Activated naive CD4-positive, alpha-beta T cell treated with anti-CD3 and anti-CD28 coated beads for 36 hours (primary cell): ENCODE measurements at regions not wholly inside any gene's neighbourhood (a gene's known extent, or its start where the extent isn't known, plus 50 kb on each side); places are given as distances from the start of the nearest gene placed in this dataset.

Experiments
- CTCF ChIA-PET: fragments of 350-600 bp; sonication (Branson Sonifier 250); formaldehyde crosslinking; loops from one replicate; lab custom pipeline; 2021; ENCODE audit warnings: antibody characterized with exemption; lab: Charles Lee
- DNase-seq: peaks from one replicate; pipeline ENCODE4 v3.0.0-alpha.2; 2020
- H3K27ac Mint-ChIP-seq: one replicate; pipeline ENCODE4 v1.8.0; 2021; ENCODE audit warnings: mild to moderate bottlenecking, mixed read lengths
- H3K27me3 Mint-ChIP-seq: one replicate; pipeline ENCODE4 v1.8.0; 2021; ENCODE audit warnings: low read depth, mixed read lengths
- H3K36me3 Mint-ChIP-seq: one replicate; pipeline ENCODE4 v1.8.0; 2021; ENCODE audit warnings: low read depth, mixed read lengths
- H3K4me1 Mint-ChIP-seq: one replicate; pipeline ENCODE4 v1.8.0; 2021; ENCODE audit warnings: low read depth, mixed read lengths
- H3K4me3 Mint-ChIP-seq: one replicate; pipeline ENCODE4 v1.8.0; 2021; ENCODE audit warnings: mild to moderate bottlenecking, moderate library complexity, mixed read lengths
- H3K9me3 Mint-ChIP-seq: one replicate; pipeline ENCODE4 v1.8.0; 2021; ENCODE audit warnings: mixed read lengths
- intact Hi-C: fragments of 100-400 bp; cut with micrococcal nuclease; formaldehyde crosslinking; loops from one replicate; pipeline ENCODE4 v1.15.1; 2023

DNA sequence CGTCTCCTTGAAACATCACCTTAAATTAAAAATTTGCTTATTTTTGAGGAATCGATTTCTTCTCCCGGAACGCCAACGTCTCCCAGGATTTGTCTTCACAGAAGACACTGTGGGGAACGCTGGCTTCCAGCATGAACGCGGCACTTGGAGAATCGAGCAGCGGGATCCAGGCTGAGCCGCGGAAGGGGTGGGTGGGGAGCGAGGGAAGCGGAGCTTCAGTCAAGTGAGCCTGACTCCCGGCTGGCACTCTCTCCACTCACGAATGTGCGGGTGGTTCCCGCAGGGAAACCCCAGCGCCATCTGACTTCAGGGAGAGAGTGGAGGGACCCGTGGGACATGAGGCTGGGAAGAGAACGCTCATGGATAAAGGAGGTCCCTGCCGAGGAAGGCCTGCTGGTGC, 506.0 kb upstream of the TMEM132C start:
- Mint-ChIP-seq H3K27ac (no peak overlapping the region), H3K4me3 (no peak overlapping the region), H3K27me3 (peaks cover 2% of the 10 kb centered on the region), H3K4me1 (no peaks in the 10 kb centered on the region), H3K9me3 (peaks cover 20% of the 10 kb centered on the region), H3K36me3 (no peaks in the 10 kb centered on the region)
- intact Hi-C loops = no loop called here
- DNase-seq = no peak
- CTCF ChIA-PET = no interaction called here

- CTCF ChIA-PET = no interaction called here
- no peak for DNase-seq
- Mint-ChIP-seq H3K27me3 (peaks cover 2% of the 10 kb centered on the region), H3K27ac (no peak overlapping the region), H3K9me3 (peaks cover 17% of the 10 kb centered on the region), H3K36me3 (no peaks in the 10 kb centered on the region), H3K4me3 (no peak overlapping the region), H3K4me1 (no peaks in the 10 kb centered on the region)
- intact Hi-C loops = no loop called here
Observed at GRCh38 chr12:127761880-127762279, 505.1 kb upstream of the TMEM132C start.

- H3K4me1 Mint-ChIP-seq = no peaks in the 10 kb centered on the region
- H3K4me3 Mint-ChIP-seq = no peak overlapping the region
- no peak overlapping the region for H3K27ac Mint-ChIP-seq
- intact Hi-C loops = no loop called here
- H3K27me3 Mint-ChIP-seq = peaks cover 4% of the 10 kb centered on the region
- peaks cover 9% of the 10 kb centered on the region for H3K9me3 Mint-ChIP-seq
- no peak for DNase-seq
- CTCF ChIA-PET = no interaction called here
- no peaks in the 10 kb centered on the region for H3K36me3 Mint-ChIP-seq
Observed at GRCh38 chr12:127767656-127768055, 499.3 kb upstream of the TMEM132C start.

GRCh38 chr12:127770118-127770517, 496.9 kb upstream of the TMEM132C start:
- no peak overlapping the region for H3K4me3 Mint-ChIP-seq
- H3K36me3 Mint-ChIP-seq = no peaks in the 10 kb centered on the region
- DNase-seq = no peak
- CTCF ChIA-PET = no interaction called here
- H3K27me3 Mint-ChIP-seq = peaks cover 3% of the 10 kb centered on the region
- H3K9me3 Mint-ChIP-seq = no peaks in the 10 kb centered on the region
- H3K4me1 Mint-ChIP-seq = no peaks in the 10 kb centered on the region
- H3K27ac Mint-ChIP-seq = no peak overlapping the region
- intact Hi-C loops = no loop called here

GRCh38 chr12:127771546-127771945, 495.4 kb upstream of the TMEM132C start:
- H3K27ac Mint-ChIP-seq = no peak overlapping the region
- H3K27me3 Mint-ChIP-seq = peaks cover 3% of the 10 kb centered on the region
- no peak for DNase-seq
- intact Hi-C loops = no loop called here
- CTCF ChIA-PET = no interaction called here
- no peaks in the 10 kb centered on the region for H3K9me3 Mint-ChIP-seq
- H3K4me1 Mint-ChIP-seq = no peaks in the 10 kb centered on the region
- H3K4me3 Mint-ChIP-seq = no peak overlapping the region
- no peaks in the 10 kb centered on the region for H3K36me3 Mint-ChIP-seq

- no peaks in the 10 kb centered on the region for H3K4me1 Mint-ChIP-seq
- CTCF ChIA-PET = no interaction called here
Observed at GRCh38 chr12:127773520-127773919, 493.4 kb upstream of the TMEM132C start.

DNA sequence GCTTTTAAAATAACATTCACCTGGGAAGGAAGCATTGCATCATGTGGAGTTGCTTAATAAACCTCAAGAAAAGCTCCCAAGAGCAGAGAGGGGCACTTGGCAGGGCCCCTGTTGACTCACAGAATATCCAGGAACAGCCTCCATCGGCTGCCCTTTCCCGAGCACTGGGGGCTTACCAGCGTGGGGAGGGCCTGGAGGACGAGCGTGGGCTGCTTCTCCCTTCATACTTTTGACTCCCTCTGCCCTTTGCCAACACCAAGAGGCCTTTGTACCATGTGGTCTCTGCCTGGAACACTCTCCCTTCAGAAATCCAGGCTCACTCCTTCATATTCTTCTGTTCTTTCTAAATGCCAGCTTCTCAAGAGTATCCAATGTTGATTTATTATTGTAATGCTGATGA, 492.1 kb upstream of the TMEM132C start:
- peaks cover 3% of the 10 kb centered on the region for H3K27me3 Mint-ChIP-seq
- CTCF ChIA-PET = no interaction called here

More at GRCh38 chr12:127773520-127773919, 493.4 kb upstream of the TMEM132C start:
- Mint-ChIP-seq H3K27me3 (peaks cover 3% of the 10 kb centered on the region), H3K9me3 (peaks cover 2% of the 10 kb centered on the region), H3K36me3 (no peaks in the 10 kb centered on the region), H3K27ac (no peak overlapping the region), H3K4me3 (no peak overlapping the region)
- DNase-seq = no peak
- intact Hi-C loops = no loop called here

DNA sequence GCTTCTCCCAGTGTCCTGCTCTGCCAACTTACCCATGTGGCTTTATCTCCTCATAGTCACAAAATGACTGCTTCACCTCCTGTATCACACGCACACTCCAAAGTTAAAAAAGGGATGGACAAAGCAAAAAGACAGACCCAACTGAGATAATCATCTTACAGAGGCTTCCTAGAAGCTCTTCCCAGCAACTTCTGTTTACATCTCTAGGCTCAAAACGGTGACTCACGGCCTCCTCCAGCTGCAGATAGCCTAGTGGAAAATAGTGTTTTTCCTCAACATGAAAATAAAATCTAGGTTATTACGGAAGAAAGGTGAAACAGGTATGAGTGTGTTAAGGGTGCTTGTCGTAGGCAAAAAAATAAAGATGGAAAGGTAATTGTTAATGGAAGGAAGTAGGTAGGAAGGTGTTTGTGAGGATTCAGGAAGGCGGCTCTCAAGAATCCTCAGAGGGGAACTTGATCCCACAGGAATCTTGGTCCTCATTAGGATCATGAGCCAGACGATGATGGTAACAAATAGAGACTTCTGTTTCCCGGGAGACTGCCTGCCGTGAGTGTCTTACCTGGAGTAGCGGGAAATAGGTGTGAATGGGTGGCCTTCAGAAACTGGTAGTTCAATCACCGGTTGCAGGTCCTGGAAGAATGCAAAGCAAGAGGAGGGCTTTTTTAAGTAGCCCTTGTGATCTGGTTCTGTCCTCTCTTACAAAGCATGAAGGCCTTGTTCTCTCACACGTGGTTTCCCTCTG, 487.5 kb upstream of the TMEM132C start:
- DNase-seq = no peak
- intact Hi-C loops = no loop called here
- Mint-ChIP-seq H3K36me3 (no peaks in the 10 kb centered on the region), H3K27ac (no peak overlapping the region), H3K4me1 (no peaks in the 10 kb centered on the region), H3K27me3 (no peaks in the 10 kb centered on the region), H3K4me3 (no peak overlapping the region), H3K9me3 (peaks cover 2% of the 10 kb centered on the region)
- CTCF ChIA-PET = no interaction called here

More for the DNA sequence above, 492.1 kb upstream of the TMEM132C start:
- Mint-ChIP-seq H3K9me3 (peaks cover 2% of the 10 kb centered on the region), H3K4me1 (no peaks in the 10 kb centered on the region), H3K27ac (no peak overlapping the region), H3K4me3 (no peak overlapping the region), H3K36me3 (no peaks in the 10 kb centered on the region)
- no peak for DNase-seq
- intact Hi-C loops = no loop called here

- Mint-ChIP-seq H3K9me3 (peaks cover 2% of the 10 kb centered on the region), H3K4me1 (no peaks in the 10 kb centered on the region), H3K4me3 (no peak overlapping the region), H3K36me3 (no peaks in the 10 kb centered on the region), H3K27ac (no peak overlapping the region), H3K27me3 (no peaks in the 10 kb centered on the region)
- DNase-seq = no peak
- intact Hi-C loops = no loop called here
- CTCF ChIA-PET = no interaction called here
Observed at GRCh38 chr12:127780881-127781280, 486.1 kb upstream of the TMEM132C start.

GRCh38 chr12:127781336-127781735, 485.6 kb upstream of the TMEM132C start:
- H3K27ac Mint-ChIP-seq = no peak overlapping the region
- CTCF ChIA-PET = interaction anchor here (0.6 kb wide), 1 partner anchor 142 kb away, joined by 3 read pairs; no protein-coding TSS in a partner anchor
- no peak for DNase-seq
- intact Hi-C loops = no loop called here
- no peak overlapping the region for H3K4me3 Mint-ChIP-seq
- H3K36me3 Mint-ChIP-seq = no peaks in the 10 kb centered on the region
- H3K4me1 Mint-ChIP-seq = no peaks in the 10 kb centered on the region
- no peaks in the 10 kb centered on the region for H3K27me3 Mint-ChIP-seq
- H3K9me3 Mint-ChIP-seq = peaks cover 2% of the 10 kb centered on the region

DNA sequence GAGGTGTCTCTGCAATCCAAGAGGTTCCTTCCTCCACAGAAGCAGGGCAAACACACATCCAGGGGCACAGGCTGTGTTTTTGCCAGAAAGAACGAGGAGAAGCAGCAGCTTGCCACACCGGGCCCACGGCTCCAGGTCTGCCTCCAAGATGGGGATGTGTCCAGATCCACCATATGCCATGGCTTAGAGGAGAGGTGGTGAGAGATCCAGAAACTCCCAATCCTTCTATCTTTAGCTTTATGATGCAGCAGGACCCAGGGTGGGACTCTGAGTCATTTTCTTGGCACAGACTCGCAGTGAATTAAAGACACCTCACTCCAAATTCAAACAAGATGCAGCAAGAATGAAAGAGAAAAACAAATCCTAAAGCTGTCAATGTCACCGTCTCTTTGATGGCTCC, 481.4 kb upstream of the TMEM132C start:
- H3K27ac Mint-ChIP-seq = no peak overlapping the region
- H3K27me3 Mint-ChIP-seq = peaks cover 2% of the 10 kb centered on the region
- CTCF ChIA-PET = interaction anchor here (0.6 kb wide), 1 partner anchor 236 kb away, joined by 3 read pairs; no protein-coding TSS in a partner anchor
- DNase-seq = no peak
- H3K9me3 Mint-ChIP-seq = peaks cover 2% of the 10 kb centered on the region
- intact Hi-C loops = no loop called here
- no peaks in the 10 kb centered on the region for H3K36me3 Mint-ChIP-seq
- H3K4me3 Mint-ChIP-seq = no peak overlapping the region
- no peaks in the 10 kb centered on the region for H3K4me1 Mint-ChIP-seq

DNA sequence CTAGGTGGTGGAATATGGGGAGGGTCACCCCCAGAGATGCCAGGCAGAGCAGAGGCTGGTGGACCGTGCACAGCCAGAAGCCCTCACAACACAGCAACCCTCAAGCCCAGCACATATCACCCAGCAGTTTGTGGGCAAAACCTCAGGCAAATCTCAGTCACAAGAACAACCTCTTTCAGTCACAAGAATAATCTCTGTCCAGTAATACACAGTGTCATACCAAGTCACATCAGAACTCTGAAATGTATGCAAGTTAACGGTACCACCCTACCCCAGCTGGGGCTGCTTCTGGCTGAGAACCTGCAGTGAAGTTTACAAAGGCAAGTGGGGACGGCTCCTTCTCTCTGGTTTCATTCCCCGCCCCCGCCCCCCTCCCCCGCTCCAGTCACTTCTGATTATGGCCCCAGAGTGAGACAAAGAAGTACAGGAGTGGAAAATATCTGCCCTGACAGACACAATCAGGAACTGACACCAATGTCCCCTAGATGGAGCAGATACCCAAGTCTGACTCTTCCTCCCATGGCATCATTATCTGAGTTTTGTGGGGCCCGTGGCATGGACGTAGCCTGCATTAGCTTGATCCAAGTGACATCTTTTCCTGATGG, 480.9 kb upstream of the TMEM132C start:
- no peak overlapping the region for H3K4me3 Mint-ChIP-seq
- H3K9me3 Mint-ChIP-seq = peaks cover 2% of the 10 kb centered on the region
- peaks cover 2% of the 10 kb centered on the region for H3K27me3 Mint-ChIP-seq
- H3K36me3 Mint-ChIP-seq = no peaks in the 10 kb centered on the region
- CTCF ChIA-PET = no interaction called here
- H3K27ac Mint-ChIP-seq = no peak overlapping the region
- no peak for DNase-seq
- H3K4me1 Mint-ChIP-seq = no peaks in the 10 kb centered on the region
- intact Hi-C loops = no loop called here

- intact Hi-C loops = no loop called here
- Mint-ChIP-seq H3K36me3 (no peaks in the 10 kb centered on the region), H3K27ac (no peak overlapping the region), H3K4me3 (no peak overlapping the region), H3K4me1 (no peaks in the 10 kb centered on the region), H3K27me3 (peaks cover 2% of the 10 kb centered on the region), H3K9me3 (peaks cover 2% of the 10 kb centered on the region)
- DNase-seq = no peak
- CTCF ChIA-PET = no interaction called here
Observed at GRCh38 chr12:127787544-127787943, 479.4 kb upstream of the TMEM132C start.
